GM12878 (cell line): ENCODE measurements at regions not wholly inside any gene's neighbourhood (a gene's known extent, or its start where the extent isn't known, plus 50 kb on each side); places are given as distances from the start of the nearest gene placed in this dataset.

Experiments
- BCL3 ChIP-seq: IDR thresholded peaks from 2 replicates; pipeline ENCODE4 v1.6.1; 2011; ENCODE audit warnings: borderline replicate concordance, low read depth, mild to moderate bottlenecking, moderate library complexity, low read length; ENCODE audit not compliant: insufficient read depth, poor library complexity, severe bottlenecking
- CTCF ChIP-seq, 3 experiments: IDR thresholded peaks in 2 of 3; conservative IDR thresholded peaks in 1 of 3; 2 replicates each; pipeline ENCODE4 v1.5.1; 2011; ENCODE audit warnings: low read depth in 3 of 3, low read length in 3 of 3, mild to moderate bottlenecking in 3 of 3, control low read depth in 2 of 3, moderate library complexity in 2 of 3, inconsistent platforms in 1 of 3, mixed read lengths in 1 of 3; ENCODE audit not compliant: control insufficient read depth in 2 of 3, insufficient read depth in 1 of 3; ENCODE audit errors: extremely low read depth in 1 of 3
- GABPA ChIP-seq: IDR thresholded peaks from 2 replicates; pipeline ENCODE4 v1.6.1; 2014; ENCODE audit warnings: antibody characterized with exemption, low read depth, mild to moderate bottlenecking, inconsistent platforms
- IKZF1 ChIP-seq: fragments of 450-650 bp; conservative IDR thresholded peaks from 2 replicates; pipeline ENCODE4 v1.6.1; 2017; ENCODE audit warnings: antibody characterized with exemption, mild to moderate bottlenecking
- POLR2AphosphoS5 ChIP-seq: IDR thresholded peaks from 2 replicates; pipeline ENCODE4 v1.6.1; 2011; ENCODE audit warnings: mild to moderate bottlenecking, low read length, inconsistent platforms
- TCF12 ChIP-seq: IDR thresholded peaks from 2 replicates; pipeline ENCODE4 v1.6.1; 2011; ENCODE audit warnings: low read depth, mild to moderate bottlenecking, low read length

- no peak for TF ChIP-seq BCL3
- no peak for TF ChIP-seq TCF12
- TF ChIP-seq CTCF (IDR thresholded peaks at IDR 0.05 in 2 of 3, conservative IDR thresholded peaks at IDR 0.05 in 1 of 3; ENCODE audit: control insufficient read depth in 2 of 3, extremely low read depth in 1 of 3, insufficient read depth in 1 of 3, low read depth in 3 of 3, low read length in 3 of 3), result no peak
- no peak for TF ChIP-seq IKZF1
- no peak for TF ChIP-seq POLR2AphosphoS5
- no peak for TF ChIP-seq GABPA
These were observed 98.0 kb upstream of the THY1 start for GRCh38 chr11:119520966-119521365.
